ENCODE measurements at regions not wholly inside any gene's neighbourhood (a gene's known extent, or its start where the extent isn't known, plus 50 kb on each side); places are given as distances from the start of the nearest gene placed in this dataset.

DNA sequence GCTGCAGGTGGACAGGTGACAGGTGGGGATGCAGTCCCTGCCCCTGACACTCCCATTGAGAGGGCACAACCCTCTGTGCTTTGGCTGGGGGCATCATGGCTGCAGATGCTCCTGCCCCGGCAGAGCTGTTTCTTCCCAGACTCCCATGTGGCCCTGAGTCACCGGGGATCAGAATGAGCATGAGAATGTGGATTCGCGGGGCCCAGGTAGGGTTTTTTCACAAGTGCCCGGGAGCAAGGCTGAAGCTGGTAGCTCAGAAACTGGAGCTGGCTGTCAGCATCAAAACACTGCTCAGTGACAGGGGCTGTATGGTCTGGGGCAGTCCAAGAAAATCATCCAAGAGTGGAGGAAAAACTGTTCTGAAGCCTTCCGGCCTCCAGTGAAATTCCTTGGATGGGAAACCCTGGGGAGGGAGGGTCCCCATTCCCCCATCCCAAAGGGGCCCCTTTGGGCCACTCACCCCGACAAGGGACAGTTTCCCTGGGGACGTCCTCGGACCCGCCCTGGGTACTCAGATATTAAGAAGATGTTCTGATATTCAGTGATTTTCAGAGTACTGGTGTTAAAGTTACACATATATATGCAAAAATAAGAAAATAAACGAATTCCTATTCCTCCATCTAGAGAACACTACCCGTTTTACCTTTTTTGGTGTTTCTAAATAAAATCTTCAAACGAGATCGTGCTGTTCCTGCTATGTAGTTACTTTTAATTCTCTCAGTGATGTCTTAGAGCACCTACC lies 120.1 kb upstream of the LPCAT1 start:
- DNase-seq (no peak), ATAC-seq (no peak)
- Mint-ChIP-seq H3K9me3 (no peaks in the 10 kb centered on the region), H3K4me3 (no peak overlapping the region), H3K27me3 (peaks cover 39% of the 10 kb centered on the region), H3K4me1 (ENCODE audit: low read depth) (peaks cover 11% of the 10 kb centered on the region), H3K27ac (no peak overlapping the region), H3K36me3 (ENCODE audit: low read depth) (no peaks in the 10 kb centered on the region)
- POLR2A ChIA-PET: no interaction called here
- TF ChIP-seq, protein P1, sequence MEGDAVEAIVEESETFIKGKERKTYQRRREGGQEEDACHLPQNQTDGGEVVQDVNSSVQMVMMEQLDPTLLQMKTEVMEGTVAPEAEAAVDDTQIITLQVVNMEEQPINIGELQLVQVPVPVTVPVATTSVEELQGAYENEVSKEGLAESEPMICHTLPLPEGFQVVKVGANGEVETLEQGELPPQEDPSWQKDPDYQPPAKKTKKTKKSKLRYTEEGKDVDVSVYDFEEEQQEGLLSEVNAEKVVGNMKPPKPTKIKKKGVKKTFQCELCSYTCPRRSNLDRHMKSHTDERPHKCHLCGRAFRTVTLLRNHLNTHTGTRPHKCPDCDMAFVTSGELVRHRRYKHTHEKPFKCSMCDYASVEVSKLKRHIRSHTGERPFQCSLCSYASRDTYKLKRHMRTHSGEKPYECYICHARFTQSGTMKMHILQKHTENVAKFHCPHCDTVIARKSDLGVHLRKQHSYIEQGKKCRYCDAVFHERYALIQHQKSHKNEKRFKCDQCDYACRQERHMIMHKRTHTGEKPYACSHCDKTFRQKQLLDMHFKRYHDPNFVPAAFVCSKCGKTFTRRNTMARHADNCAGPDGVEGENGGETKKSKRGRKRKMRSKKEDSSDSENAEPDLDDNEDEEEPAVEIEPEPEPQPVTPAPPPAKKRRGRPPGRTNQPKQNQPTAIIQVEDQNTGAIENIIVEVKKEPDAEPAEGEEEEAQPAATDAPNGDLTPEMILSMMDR (IDR thresholded peaks at IDR 0.05): no peak
- CTCF ChIA-PET: interaction anchor here (0.7 to 3.5 kb wide), 22 partner anchors 9 to 720 kb away, joined by 3 to 29 read pairs (median 4); partner anchors contain the start of gene LPCAT1
- intact Hi-C loops (cut with micrococcal nuclease): loop anchor here (5.0 to 10.0 kb wide), 4 partner anchors 52 to 477 kb away; no protein-coding TSS in a partner anchor

DNA sequence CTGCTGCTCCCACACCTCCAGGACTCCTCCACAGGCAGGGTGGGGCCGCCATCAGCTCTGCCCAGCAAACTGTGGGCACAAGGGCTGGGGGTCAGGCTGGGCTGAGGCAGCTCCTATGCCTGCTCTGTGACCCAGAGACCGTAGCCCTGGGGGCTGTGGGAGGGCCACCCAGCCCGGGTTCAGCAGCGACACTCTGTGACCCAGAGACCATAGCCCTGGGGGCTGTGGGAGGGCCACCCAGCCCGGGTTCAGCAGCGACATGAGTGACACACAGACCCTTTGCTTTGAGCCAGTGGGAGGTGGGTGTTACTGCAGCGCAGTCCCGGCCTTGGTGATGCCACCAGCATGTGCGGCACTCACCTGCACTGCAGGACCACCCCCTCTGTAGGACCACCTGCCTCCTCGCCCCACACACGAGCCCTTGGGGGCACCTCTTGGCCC lies 118.9 kb upstream of the LPCAT1 start:
- POLR2A ChIA-PET: no interaction called here
- intact Hi-C loops (cut with micrococcal nuclease): loop anchor here (5.0 to 10.0 kb wide), 4 partner anchors 50 to 475 kb away; no protein-coding TSS in a partner anchor
- DNase-seq: no peak
- peaks cover 37% of the 10 kb centered on the region for H3K27me3 Mint-ChIP-seq
- H3K27ac Mint-ChIP-seq: no peak overlapping the region
- H3K9me3 Mint-ChIP-seq: no peaks in the 10 kb centered on the region
- CTCF ChIA-PET: interaction anchor here (0.6 to 3.5 kb wide), 6 partner anchors 18 to 719 kb away, joined by 3 to 25 read pairs (median 4); no protein-coding TSS in a partner anchor
- no peak overlapping the region for H3K4me3 Mint-ChIP-seq
- H3K36me3 Mint-ChIP-seq (ENCODE audit: low read depth): no peaks in the 10 kb centered on the region
- TF ChIP-seq, protein P1 (IDR thresholded peaks at IDR 0.05): no peak
- no peak for ATAC-seq
- H3K4me1 Mint-ChIP-seq (ENCODE audit: low read depth): peaks cover 11% of the 10 kb centered on the region

DNA sequence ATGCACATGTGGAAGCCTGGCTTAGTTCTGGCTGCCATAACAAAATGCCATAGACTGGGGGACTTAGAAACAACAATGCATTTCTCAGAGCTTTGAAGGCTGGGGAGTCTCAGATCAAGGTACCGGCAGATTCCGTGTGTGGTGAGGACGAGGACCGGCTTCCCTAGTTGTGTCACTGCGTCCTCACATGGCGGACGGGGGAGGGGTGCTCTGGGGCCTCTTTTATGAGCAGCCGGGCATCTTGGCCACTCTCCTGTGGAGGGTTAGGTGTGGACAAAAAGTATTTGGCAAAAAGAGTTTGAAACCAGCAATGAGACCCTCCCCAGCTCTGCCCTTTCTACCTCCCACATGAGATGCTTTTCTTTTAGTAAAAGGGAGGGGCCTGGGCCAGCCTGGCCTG lies 118.5 kb upstream of the LPCAT1 start:
- ATAC-seq: no peak
- H3K36me3 Mint-ChIP-seq (ENCODE audit: low read depth): no peaks in the 10 kb centered on the region
- intact Hi-C loops (cut with micrococcal nuclease): loop anchor here (5.0 to 10.0 kb wide), 4 partner anchors 50 to 475 kb away; no protein-coding TSS in a partner anchor
- no peak overlapping the region for H3K27ac Mint-ChIP-seq
- no peak overlapping the region for H3K4me3 Mint-ChIP-seq
- peaks cover 11% of the 10 kb centered on the region for H3K4me1 Mint-ChIP-seq (ENCODE audit: low read depth)
- H3K9me3 Mint-ChIP-seq: no peaks in the 10 kb centered on the region
- no peak for DNase-seq
- CTCF ChIA-PET: interaction anchor here (0.6 to 3.3 kb wide), 2 partner anchors 20 to 474 kb away, joined by 3 to 25 read pairs; no protein-coding TSS in a partner anchor
- POLR2A ChIA-PET: no interaction called here
- H3K27me3 Mint-ChIP-seq: peaks cover 37% of the 10 kb centered on the region
- TF ChIP-seq, protein P1 (IDR thresholded peaks at IDR 0.05): no peak

DNA sequence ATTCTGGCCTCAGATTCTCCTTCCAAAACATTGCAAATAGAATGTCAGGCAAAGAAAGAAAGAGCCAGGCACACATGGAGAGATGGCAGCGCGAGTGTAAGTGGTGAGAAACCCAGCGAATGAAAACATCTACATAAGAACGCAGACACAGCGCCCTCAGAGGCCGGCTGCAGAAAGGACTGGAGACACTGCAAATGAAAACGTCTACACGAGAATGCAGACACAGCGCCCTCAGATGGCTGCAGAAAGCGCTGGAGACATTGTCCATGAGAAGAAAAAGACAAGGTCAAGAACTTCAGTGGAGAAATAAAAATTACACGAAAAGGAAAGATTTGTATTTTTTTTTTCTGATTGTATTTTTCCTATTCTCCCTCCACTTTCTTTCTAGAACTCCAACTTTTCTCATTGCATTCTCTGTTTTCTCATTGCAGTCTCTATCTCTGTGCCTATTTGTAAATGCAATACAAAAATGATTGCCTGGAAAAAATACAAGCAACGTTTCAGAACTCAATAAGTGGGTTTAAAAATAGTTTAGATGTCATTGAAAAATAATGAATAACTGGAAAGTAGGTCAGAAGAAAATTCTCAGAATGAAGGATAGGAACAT lies 117.9 kb upstream of the LPCAT1 start:
- Mint-ChIP-seq H3K4me3 (no peak overlapping the region), H3K27ac (no peak overlapping the region), H3K4me1 (ENCODE audit: low read depth) (peaks cover 11% of the 10 kb centered on the region), H3K36me3 (ENCODE audit: low read depth) (no peaks in the 10 kb centered on the region), H3K9me3 (no peaks in the 10 kb centered on the region), H3K27me3 (peaks cover 32% of the 10 kb centered on the region)
- intact Hi-C loops (cut with micrococcal nuclease): loop anchor here (5.0 to 10.0 kb wide), 4 partner anchors 49 to 474 kb away; no protein-coding TSS in a partner anchor
- POLR2A ChIA-PET: no interaction called here
- CTCF ChIA-PET: no interaction called here
- DNase-seq: peak; percentile 94
- ATAC-seq: peak; percentile 96
- TF ChIP-seq, protein P1 (IDR thresholded peaks at IDR 0.05): peak; percentile 99
